ENCODE measurements at regions not wholly inside any gene's neighbourhood (a gene's known extent, or its start where the extent isn't known, plus 50 kb on each side); places are given as distances from the start of the nearest gene placed in this dataset.

- TF ChIP-seq, protein P1, sequence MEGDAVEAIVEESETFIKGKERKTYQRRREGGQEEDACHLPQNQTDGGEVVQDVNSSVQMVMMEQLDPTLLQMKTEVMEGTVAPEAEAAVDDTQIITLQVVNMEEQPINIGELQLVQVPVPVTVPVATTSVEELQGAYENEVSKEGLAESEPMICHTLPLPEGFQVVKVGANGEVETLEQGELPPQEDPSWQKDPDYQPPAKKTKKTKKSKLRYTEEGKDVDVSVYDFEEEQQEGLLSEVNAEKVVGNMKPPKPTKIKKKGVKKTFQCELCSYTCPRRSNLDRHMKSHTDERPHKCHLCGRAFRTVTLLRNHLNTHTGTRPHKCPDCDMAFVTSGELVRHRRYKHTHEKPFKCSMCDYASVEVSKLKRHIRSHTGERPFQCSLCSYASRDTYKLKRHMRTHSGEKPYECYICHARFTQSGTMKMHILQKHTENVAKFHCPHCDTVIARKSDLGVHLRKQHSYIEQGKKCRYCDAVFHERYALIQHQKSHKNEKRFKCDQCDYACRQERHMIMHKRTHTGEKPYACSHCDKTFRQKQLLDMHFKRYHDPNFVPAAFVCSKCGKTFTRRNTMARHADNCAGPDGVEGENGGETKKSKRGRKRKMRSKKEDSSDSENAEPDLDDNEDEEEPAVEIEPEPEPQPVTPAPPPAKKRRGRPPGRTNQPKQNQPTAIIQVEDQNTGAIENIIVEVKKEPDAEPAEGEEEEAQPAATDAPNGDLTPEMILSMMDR (IDR thresholded peaks at IDR 0.05; ENCODE audit: poor library complexity): no peak
- TF ChIP-seq EZH2 (IDR thresholded peaks at IDR 0.05; ENCODE audit: borderline replicate concordance) (no peak), EZH2phosphoT487 (IDR thresholded peaks at IDR 0.05; ENCODE audit: low read depth, severe bottlenecking, unreplicated experiment) (no peak)
Observed at GRCh38 chr2:236483102-236483501, 86.5 kb upstream of the ACKR3 start.

Measured in hepatocyte (in vitro differentiated cells).